ENCODE measurements at regions not wholly inside any gene's neighbourhood (a gene's known extent, or its start where the extent isn't known, plus 50 kb on each side); places are given as distances from the start of the nearest gene placed in this dataset.
"Not testable (repeated sequence)": the region's sequence is repeated elsewhere in the genome, so short reads cannot be mapped to it uniquely, and the experiment has no call there.

DNA sequence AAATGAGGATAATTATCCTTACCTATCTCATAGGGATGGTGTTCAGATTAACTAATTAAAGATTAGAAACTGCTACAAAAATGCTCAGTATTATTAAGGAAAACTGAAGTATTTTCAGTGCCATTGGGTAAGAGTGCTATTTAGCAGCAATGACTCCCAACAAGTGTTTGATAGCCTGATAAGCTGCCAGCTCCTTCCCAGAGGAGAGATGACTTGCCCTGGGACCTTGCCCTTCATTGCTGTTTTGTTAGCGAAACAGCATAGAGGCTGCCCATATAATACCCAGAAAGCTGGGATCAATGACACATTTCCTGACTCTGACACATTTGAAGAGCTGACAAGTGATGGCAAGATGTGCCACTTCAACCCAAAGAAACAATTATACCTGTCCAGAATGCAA is 592.2 kb downstream of the ADGRL2 start:
- no peak for DNase-seq
- CTCF ChIA-PET: no interaction called here
- no peaks in the 10 kb centered on the region for H3K27me3 Mint-ChIP-seq
- H3K4me3 Mint-ChIP-seq: no peak overlapping the region
- H3K27ac Mint-ChIP-seq: no peak overlapping the region
- no peaks in the 10 kb centered on the region for H3K36me3 Mint-ChIP-seq
- no peaks in the 10 kb centered on the region for H3K4me1 Mint-ChIP-seq
- ATAC-seq: no peak
- peaks cover 3% of the 10 kb centered on the region for H3K9me3 Mint-ChIP-seq (ENCODE audit: low read depth)

DNA sequence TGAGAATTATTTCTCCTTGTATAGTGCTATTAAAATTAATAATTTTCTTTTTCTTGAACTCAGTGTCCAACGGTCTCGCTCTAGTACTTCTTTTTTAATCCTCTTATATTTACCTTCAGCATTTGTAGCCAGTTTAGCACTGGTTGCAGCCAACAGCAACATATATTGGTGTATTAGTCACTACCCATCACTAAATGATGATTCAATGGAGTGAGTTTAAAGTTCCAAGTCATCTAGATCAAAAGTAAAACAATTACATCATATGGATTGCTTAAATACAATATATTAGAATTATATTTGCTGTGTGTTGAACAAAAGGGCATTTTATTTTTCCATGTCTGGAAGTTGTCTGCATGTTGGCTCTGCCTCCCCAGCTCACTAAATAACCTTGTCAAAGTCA is 591.8 kb downstream of the ADGRL2 start:
- Mint-ChIP-seq H3K27me3 (no peaks in the 10 kb centered on the region), H3K9me3 (ENCODE audit: low read depth) (peaks cover 3% of the 10 kb centered on the region), H3K27ac (no peak overlapping the region), H3K4me3 (no peak overlapping the region), H3K36me3 (no peaks in the 10 kb centered on the region), H3K4me1 (no peaks in the 10 kb centered on the region)
- ATAC-seq (no peak), DNase-seq (no peak)
- CTCF ChIA-PET: no interaction called here

DNA sequence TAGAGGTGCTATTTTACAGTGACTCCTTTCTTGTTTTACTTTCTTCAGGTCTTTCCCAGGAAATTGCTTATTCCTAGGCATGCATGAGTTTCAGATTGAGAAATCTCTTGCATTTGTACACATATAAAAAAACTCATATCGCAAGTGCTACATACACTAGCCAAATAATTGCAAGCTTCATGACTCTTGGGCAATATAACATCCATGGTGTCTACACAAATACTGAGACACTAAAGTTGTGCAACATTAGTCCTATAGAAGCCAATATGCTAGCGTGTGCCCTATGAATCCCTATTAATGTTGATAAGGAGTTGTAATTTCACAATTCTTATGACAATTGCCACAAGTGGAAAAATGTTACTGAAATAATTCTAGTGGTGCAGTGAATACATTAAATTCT is 591.0 kb downstream of the ADGRL2 start:
- CTCF ChIA-PET: no interaction called here
- Mint-ChIP-seq H3K27ac (no peak overlapping the region), H3K4me1 (no peaks in the 10 kb centered on the region), H3K36me3 (no peaks in the 10 kb centered on the region), H3K4me3 (no peak overlapping the region), H3K9me3 (ENCODE audit: low read depth) (peaks cover 3% of the 10 kb centered on the region), H3K27me3 (no peaks in the 10 kb centered on the region)
- ATAC-seq (no peak), DNase-seq (no peak)

DNA sequence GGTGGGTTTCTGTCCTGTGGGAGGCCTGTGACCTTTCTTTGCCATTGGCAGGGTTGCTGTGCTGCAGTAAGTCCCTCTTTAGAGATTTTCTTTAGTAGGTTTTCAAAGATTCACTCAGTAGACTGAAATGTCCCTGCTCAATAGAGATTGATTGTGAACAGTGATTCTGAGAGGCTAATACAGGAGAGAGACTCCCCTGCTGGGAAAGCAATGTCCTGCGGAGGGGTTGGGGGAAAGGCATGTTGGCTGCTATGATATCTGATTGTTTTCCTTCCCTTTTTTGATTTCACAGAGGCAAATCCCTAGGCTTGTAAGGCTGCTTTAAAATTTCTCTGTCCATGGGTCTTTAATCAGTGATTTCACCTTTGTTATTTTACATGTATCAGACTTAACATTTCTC is 589.9 kb downstream of the ADGRL2 start:
- no peak overlapping the region for H3K4me3 Mint-ChIP-seq
- ATAC-seq: no peak
- H3K9me3 Mint-ChIP-seq (ENCODE audit: low read depth): peaks cover 6% of the 10 kb centered on the region
- no peaks in the 10 kb centered on the region for H3K27me3 Mint-ChIP-seq
- CTCF ChIA-PET: no interaction called here
- H3K4me1 Mint-ChIP-seq: no peaks in the 10 kb centered on the region
- no peak overlapping the region for H3K27ac Mint-ChIP-seq
- H3K36me3 Mint-ChIP-seq: no peaks in the 10 kb centered on the region
- no peak for DNase-seq

DNA sequence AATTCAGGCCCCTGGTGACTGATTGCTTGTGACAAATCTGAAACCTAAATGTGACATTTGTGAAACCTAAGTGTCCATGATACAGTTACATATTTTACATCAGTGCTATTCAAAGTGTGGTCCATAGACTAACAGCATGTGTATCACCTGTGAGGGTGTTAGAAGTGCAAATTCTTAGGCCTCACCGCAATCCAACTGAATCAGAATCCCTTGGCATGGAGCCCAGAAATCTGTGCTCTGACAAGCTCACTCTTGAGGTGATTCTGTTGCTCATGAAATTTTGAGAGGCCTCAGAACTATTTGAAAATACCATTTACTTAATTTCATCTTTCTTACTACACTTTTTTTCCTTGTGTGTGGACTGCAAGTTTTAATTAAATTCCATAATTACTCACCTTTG is 587.9 kb downstream of the ADGRL2 start:
- CTCF ChIA-PET: no interaction called here
- no peaks in the 10 kb centered on the region for H3K36me3 Mint-ChIP-seq

DNA sequence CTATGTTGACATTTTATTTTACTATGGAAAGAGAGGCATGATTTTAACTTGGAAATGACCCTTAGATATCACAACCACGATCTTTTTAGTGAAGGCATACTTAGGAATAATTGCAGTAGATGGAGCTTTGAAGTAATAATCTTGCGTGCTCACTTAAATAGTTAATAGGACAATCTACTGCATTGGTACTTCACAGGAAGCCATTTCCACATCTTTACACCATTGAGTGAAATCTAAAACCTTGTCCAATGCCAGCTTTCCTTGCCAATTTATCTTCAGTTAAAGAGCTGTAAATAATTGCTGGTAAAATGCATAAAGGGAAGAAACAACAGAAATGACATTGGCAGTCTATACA is 586.3 kb downstream of the ADGRL2 start:
- Mint-ChIP-seq H3K36me3 (no peaks in the 10 kb centered on the region), H3K4me1 (no peaks in the 10 kb centered on the region), H3K9me3 (ENCODE audit: low read depth) (peaks cover 7% of the 10 kb centered on the region), H3K4me3 (no peak overlapping the region), H3K27ac (no peak overlapping the region), H3K27me3 (no peaks in the 10 kb centered on the region)
- ATAC-seq: no peak
- no peak for DNase-seq
- CTCF ChIA-PET: no interaction called here

More for the DNA sequence above, 587.9 kb downstream of the ADGRL2 start:
- Mint-ChIP-seq H3K27me3 (no peaks in the 10 kb centered on the region), H3K9me3 (ENCODE audit: low read depth) (peaks cover 7% of the 10 kb centered on the region), H3K27ac (no peak overlapping the region), H3K4me3 (no peak overlapping the region), H3K4me1 (no peaks in the 10 kb centered on the region)
- DNase-seq: no peak
- ATAC-seq: no peak

DNA sequence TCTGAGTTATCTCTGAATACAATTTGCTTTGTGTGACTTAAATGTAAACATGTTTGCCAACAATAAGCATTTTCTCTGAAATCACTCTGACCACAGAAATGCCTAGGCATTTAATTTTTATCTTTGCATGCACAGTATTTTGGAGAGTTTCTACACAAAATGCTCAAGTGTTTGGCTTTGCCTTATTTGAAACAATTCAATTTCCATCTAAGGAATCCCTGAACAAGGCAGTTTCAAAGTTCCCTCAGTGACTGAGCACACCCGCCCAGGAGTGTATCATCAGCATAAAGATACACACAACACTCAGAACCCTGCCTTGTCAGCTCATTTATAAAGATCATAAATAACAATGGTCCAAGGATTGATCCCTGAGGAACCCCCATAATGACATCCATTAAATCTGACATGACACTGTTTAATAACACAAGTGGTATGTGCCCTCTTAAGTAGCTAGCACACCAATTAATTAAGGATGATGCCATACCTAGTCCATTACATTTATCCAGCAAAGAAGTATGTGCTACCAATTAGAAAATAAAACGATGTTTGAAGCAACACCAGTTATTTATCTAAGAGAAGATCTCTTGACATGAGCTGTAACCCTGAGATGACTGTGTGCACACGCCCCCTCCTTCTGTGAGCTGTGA is 585.8 kb downstream of the ADGRL2 start:
- Mint-ChIP-seq H3K4me1 (no peaks in the 10 kb centered on the region), H3K4me3 (no peak overlapping the region), H3K27me3 (no peaks in the 10 kb centered on the region), H3K9me3 (ENCODE audit: low read depth) (peaks cover 7% of the 10 kb centered on the region), H3K27ac (no peak overlapping the region), H3K36me3 (no peaks in the 10 kb centered on the region)
- DNase-seq (no peak), ATAC-seq (no peak)
- CTCF ChIA-PET: no interaction called here

DNA sequence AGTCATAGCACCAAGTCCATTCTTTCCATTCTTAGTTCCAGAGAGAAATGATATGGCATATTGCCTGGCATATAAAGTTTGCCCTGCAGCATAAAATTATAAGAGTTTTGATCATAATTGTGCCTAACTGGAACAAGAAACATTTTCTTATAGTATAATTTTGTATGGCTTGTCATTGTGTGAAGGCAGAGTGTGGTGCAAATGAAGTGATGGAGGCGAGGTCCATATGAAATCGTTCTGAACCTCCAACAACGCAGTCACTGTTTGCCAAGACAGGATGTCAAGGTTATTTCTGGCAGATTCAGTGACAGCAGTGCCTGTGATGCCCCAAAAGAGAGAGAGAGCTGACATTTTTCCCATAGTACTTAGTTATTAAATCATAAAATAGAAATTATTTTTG is 584.0 kb downstream of the ADGRL2 start:
- no peaks in the 10 kb centered on the region for H3K36me3 Mint-ChIP-seq
- H3K4me1 Mint-ChIP-seq: no peaks in the 10 kb centered on the region
- H3K27me3 Mint-ChIP-seq: no peaks in the 10 kb centered on the region
- H3K4me3 Mint-ChIP-seq: no peak overlapping the region
- ATAC-seq (no peak), DNase-seq (no peak)
- H3K9me3 Mint-ChIP-seq (ENCODE audit: low read depth): peaks cover 7% of the 10 kb centered on the region
- CTCF ChIA-PET: no interaction called here
- H3K27ac Mint-ChIP-seq: no peak overlapping the region

DNA sequence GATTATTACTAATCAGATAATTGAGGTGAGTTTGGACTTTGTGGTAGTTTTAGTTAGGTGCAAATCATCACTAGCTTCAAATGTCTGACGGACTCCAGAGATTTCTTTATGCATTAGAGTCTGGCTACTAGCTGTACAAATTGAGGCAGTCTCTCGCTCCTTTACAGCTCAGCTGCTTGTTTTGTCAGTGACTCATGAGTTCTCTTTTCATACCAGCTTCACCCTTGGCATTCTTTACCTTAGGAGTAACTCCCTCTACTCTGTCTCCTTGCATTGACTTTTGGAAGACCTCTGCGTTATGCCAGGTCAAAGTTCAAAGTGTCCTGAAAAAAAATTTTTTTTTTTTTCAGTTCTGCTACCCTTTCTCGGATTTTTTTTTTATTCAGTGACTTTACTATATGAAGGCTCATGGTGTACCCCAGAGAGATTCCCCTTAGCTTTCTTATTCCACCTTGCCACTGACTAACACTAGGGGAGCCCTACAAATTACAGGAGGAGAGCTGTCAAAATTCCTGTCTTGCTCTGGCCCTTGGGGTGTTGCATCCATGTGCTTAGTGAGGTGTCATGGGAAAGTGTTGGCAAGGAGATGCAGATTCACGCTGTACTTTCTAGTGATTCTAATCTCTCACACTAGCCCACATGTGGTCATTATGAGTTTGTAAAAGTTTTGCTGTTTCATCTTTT is 576.6 kb downstream of the ADGRL2 start:
- Mint-ChIP-seq H3K27ac (no peak overlapping the region), H3K4me3 (no peak overlapping the region), H3K27me3 (no peaks in the 10 kb centered on the region), H3K9me3 (ENCODE audit: low read depth) (no peaks in the 10 kb centered on the region), H3K4me1 (no peaks in the 10 kb centered on the region), H3K36me3 (no peaks in the 10 kb centered on the region)
- CTCF ChIA-PET: no interaction called here
- no peak for ATAC-seq
- no peak for DNase-seq

DNA sequence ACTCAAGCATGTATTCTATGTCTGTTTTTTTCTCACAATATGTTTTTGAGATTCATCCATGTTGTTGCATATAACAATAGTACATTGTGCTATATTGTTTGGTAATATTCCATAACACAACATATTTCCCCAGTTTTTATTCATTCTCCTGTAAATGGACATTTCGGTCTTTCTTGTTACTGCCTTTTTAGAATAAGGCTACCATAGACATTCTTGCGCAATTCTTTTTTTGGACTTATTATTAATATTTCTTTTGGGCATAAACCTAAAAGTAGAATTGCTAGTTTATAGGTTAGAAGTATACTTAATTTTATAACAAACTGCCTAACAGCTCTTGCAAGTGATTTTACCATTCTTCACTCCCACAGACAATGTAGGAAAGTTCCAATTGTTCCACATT is 573.0 kb downstream of the ADGRL2 start:
- Mint-ChIP-seq H3K9me3 (ENCODE audit: low read depth) (no peaks in the 10 kb centered on the region), H3K27ac (no peak overlapping the region), H3K36me3 (no peaks in the 10 kb centered on the region), H3K4me1 (no peaks in the 10 kb centered on the region), H3K27me3 (no peaks in the 10 kb centered on the region), H3K4me3 (no peak overlapping the region)
- CTCF ChIA-PET: no interaction called here
- DNase-seq: no peak
- ATAC-seq: no peak

DNA sequence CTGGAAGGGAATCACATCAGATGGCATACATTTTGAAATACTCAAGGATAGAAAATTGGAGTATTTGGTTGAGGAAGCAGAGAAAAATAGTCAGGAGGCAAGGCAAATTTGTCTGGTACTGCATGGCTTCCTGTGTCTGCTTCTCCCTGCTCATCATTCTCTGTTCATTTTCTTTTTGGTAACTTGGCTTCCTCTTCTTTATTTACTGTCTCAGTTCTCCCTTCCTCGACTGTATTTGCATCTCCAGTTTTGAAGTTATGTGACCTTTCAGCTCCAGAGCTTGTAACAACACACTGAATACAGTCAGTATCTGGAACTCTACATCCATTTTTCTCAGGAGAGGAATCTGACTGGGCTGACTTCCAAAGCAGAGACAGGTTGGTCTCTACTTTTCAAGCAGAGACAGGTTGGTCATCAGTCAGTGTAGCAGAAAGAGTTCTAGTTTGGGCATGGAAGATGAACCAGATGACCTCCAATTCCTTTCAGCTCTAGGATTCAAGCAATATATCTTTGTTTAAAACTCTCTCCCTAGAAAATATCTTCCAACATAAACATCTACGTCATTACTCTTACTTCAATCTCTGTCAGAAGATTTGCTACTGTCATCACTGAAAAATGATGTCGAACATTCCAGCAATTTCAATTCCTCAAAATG is 571.2 kb downstream of the ADGRL2 start:
- Mint-ChIP-seq H3K4me1 (no peaks in the 10 kb centered on the region), H3K27ac (no peak overlapping the region), H3K9me3 (ENCODE audit: low read depth) (no peaks in the 10 kb centered on the region), H3K36me3 (no peaks in the 10 kb centered on the region), H3K27me3 (no peaks in the 10 kb centered on the region), H3K4me3 (no peak overlapping the region)
- CTCF ChIA-PET: no interaction called here
- ATAC-seq: no peak
- DNase-seq: no peak

DNA sequence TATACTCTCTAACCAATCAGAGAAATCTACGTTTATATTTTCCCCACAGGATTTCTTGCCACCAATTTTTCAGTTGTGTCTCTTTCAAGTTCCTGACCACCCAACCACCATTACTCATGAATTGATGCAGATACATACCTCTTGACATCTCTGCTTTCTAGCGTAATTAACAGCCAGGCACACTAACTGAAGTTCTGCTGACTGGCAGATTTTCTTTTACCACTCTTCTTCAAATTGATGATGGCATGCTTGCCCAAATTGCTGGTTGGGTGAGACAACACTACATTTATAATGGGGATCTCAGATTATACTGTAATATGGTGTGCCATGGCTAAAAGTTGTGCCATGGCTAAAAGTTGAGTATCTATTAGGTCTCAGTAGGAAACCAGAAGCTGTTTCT is 566.7 kb downstream of the ADGRL2 start:
- H3K27me3 Mint-ChIP-seq: no peaks in the 10 kb centered on the region
- ATAC-seq (no peak), DNase-seq (no peak)
- CTCF ChIA-PET: no interaction called here
- peaks cover 3% of the 10 kb centered on the region for H3K9me3 Mint-ChIP-seq (ENCODE audit: low read depth)
- no peak overlapping the region for H3K4me3 Mint-ChIP-seq
- H3K27ac Mint-ChIP-seq: no peak overlapping the region
- no peaks in the 10 kb centered on the region for H3K4me1 Mint-ChIP-seq
- no peaks in the 10 kb centered on the region for H3K36me3 Mint-ChIP-seq

DNA sequence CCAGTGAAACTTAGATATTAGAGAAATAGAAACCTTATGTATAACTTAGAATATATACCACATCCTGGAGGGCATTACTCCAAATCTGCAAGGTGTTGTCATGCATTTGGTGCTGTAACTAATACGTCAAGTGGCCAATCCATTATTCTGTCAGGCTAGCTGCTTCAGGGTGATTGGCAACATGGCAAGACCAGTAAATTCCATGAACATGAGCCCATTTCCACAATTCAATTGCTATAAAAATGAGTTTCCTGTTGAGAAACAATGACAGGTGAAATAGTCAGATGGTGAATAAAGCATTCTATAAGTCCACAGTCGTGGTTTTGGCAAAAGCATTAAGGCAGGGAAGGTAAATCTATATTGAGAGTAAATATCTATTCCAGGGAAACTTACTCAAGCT is 566.0 kb downstream of the ADGRL2 start:
- H3K9me3 Mint-ChIP-seq (ENCODE audit: low read depth): peaks cover 3% of the 10 kb centered on the region
- H3K4me3 Mint-ChIP-seq: no peak overlapping the region
- no peak for ATAC-seq
- no peaks in the 10 kb centered on the region for H3K36me3 Mint-ChIP-seq
- H3K27me3 Mint-ChIP-seq: no peaks in the 10 kb centered on the region
- H3K4me1 Mint-ChIP-seq: no peaks in the 10 kb centered on the region
- no peak for DNase-seq
- no peak overlapping the region for H3K27ac Mint-ChIP-seq
- CTCF ChIA-PET: no interaction called here

DNA sequence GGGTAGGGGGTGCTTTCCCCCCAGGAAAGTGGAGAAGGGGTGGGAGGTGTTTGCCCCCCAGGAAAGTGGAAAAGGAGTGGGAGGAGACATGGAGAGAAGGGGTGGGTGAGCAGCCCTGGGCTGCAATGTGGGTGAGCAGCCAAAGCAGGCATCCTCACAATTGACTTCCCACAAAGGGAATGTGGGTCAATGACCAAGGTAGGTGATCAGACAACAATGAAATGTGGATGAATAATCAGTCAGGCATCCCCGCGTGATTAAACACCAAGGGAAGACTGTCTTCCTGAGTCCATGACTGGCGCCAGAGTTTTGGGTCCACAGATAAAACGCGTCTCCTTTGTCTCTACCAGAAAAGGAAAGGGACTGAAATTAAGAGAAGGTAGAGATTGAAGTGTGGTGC is 558.8 kb downstream of the ADGRL2 start:
- ATAC-seq; H3K4me1 Mint-ChIP-seq; H3K4me3 Mint-ChIP-seq; DNase-seq; H3K27ac Mint-ChIP-seq; H3K27me3 Mint-ChIP-seq; H3K36me3 Mint-ChIP-seq; H3K9me3 Mint-ChIP-seq (ENCODE audit: low read depth); CTCF ChIA-PET: not testable (repeated sequence)

All from activated CD8-positive, alpha-beta memory T cell treated with anti-CD3 and anti-CD28 coated beads, Interleukin-2, amount 10 ng/mL, durations not matched to agents 7 days and 5 days (primary cell).